ENCODE measurements at regions not wholly inside any gene's neighbourhood (a gene's known extent, or its start where the extent isn't known, plus 50 kb on each side); places are given as distances from the start of the nearest gene placed in this dataset.

DNA sequence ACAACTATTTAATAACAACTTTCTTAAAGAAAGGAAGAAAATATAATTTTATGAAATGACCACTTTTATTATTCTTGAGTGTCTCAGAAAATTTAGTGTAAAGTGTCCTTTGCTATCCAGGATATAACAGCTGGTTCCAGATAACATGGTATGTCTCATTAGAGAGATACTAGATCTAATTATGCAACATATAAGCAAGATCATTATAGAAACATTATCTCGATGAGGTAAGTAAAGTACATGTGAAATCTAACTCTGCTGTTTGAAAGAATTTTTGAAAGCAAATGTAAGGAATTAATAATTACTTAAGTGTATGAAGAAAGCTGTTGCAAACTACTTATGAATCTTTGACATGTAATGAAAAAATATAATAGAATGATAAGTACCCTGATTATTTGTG lies 887.4 kb upstream of the CXADR start:
- Histone ChIP-seq H3K23ac (ENCODE audit: low read length) (no peak overlapping the region), H3K27ac (ENCODE audit: low read depth, low read length) (no peak overlapping the region), H4K12ac (ENCODE audit: low read depth, low read length) (no peak overlapping the region), H3K4me3 (ENCODE audit: low read depth, low read length) (no peak overlapping the region), H4K91ac (ENCODE audit: low read depth, low read length) (no peak overlapping the region), H2BK12ac (ENCODE audit: low read length) (no peak overlapping the region), H3K14ac (ENCODE audit: low read length) (no peak overlapping the region), H2AFZ (ENCODE audit: insufficient read depth, low read length, poor library complexity) (no peak overlapping the region), H3K79me1 (ENCODE audit: low read length) (no peaks in the 10 kb centered on the region), H2BK5ac (ENCODE audit: low read depth, low read length, poor library complexity) (no peak overlapping the region), H3K4me1 (ENCODE audit: control insufficient read depth in 1 of 2, insufficient read depth in 2 of 2, low read length in 2 of 2) (peaks cover 0 to 2% of the 10 kb centered on the region in 2 experiments), H3K9ac (ENCODE audit: low read length) (no peak overlapping the region), H3K79me2 (ENCODE audit: control insufficient read depth, insufficient read depth, low read length, poor library complexity) (no peaks in the 10 kb centered on the region), H3K9me3 (ENCODE audit: insufficient read depth, low read depth, low read length) (no peaks in the 10 kb centered on the region), H2BK120ac (ENCODE audit: insufficient read depth, low read length, poor library complexity) (no peak overlapping the region), H3K36me3 (ENCODE audit: control insufficient read depth in 1 of 2, insufficient read depth in 2 of 2, low read length in 2 of 2) (no peaks in the 10 kb centered on the region), H3K4me2 (ENCODE audit: low read length) (no peak overlapping the region), H3K18ac (ENCODE audit: low read length) (no peak overlapping the region), H3K4ac (ENCODE audit: low read depth, low read length) (no peak overlapping the region), H3K27me3 (ENCODE audit: insufficient read depth, low read length) (no peaks in the 10 kb centered on the region), H4K8ac (ENCODE audit: low read depth, low read length) (no peak overlapping the region), H2AK5ac (ENCODE audit: low read length) (no peak overlapping the region)
- WGBS (ENCODE audit: extremely low coverage, insufficient coverage, insufficient read length), result no CpG with 5 or more reads among the region's 1 CpG
- DNase-seq, result peak in 1 of 2 donors; percentile 16

DNA sequence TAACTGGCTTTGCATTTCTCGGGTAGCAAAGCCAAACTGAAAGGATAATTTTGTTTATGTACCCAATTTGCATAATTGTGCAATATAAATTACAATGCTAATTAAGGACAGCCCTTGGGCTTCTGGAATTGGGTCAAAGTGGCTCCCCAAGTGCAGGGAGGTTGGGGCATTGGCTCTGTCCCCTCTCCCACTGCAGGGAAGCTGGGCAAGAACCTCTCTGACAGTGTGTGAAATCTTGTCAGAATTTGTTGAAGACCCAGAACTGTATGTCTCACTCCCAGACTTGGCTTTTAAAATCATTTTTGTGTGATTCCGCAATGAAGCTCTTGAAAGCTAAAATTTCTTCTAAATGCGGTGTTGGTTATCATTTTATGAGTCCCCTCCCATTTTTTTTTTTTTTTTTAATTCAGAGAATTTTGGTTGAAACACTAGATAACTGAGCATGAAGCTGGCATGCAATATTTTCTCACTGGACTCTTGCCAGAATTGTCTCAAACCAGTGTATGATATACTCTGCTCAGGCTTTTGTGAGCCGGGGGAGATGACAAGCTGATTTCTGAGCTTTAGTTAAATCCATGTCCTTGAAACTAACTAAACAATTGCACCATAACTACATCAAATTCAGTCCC lies 878.9 kb upstream of the CXADR start:
- no peak overlapping the region for H2BK12ac ChIP-seq (ENCODE audit: low read length)
- DNase-seq, result no peak
- no peak overlapping the region for H4K91ac ChIP-seq (ENCODE audit: low read depth, low read length)
- no peak overlapping the region for H4K12ac ChIP-seq (ENCODE audit: low read depth, low read length)
- H3K36me3 ChIP-seq (ENCODE audit: control insufficient read depth in 1 of 2, insufficient read depth in 2 of 2, low read length in 2 of 2), result no peaks in the 10 kb centered on the region
- H2BK5ac ChIP-seq (ENCODE audit: low read depth, low read length, poor library complexity), result no peak overlapping the region
- no peak overlapping the region for H3K23ac ChIP-seq (ENCODE audit: low read length)
- H3K4me3 ChIP-seq (ENCODE audit: low read depth, low read length), result no peak overlapping the region
- no peak overlapping the region for H3K27ac ChIP-seq (ENCODE audit: low read depth, low read length)
- no peaks in the 10 kb centered on the region for H3K79me2 ChIP-seq (ENCODE audit: control insufficient read depth, insufficient read depth, low read length, poor library complexity)
- no peaks in the 10 kb centered on the region for H3K79me1 ChIP-seq (ENCODE audit: low read length)
- no peaks in the 10 kb centered on the region for H3K9me3 ChIP-seq (ENCODE audit: insufficient read depth, low read depth, low read length)
- H3K4ac ChIP-seq (ENCODE audit: low read depth, low read length), result no peak overlapping the region
- H2BK120ac ChIP-seq (ENCODE audit: insufficient read depth, low read length, poor library complexity), result no peak overlapping the region
- no CpG with 5 or more reads among the region's 4 CpGs for WGBS (ENCODE audit: extremely low coverage, insufficient coverage, insufficient read length)
- no peak overlapping the region for H2AFZ ChIP-seq (ENCODE audit: insufficient read depth, low read length, poor library complexity)
- H3K9ac ChIP-seq (ENCODE audit: low read length), result no peak overlapping the region
- H3K27me3 ChIP-seq (ENCODE audit: insufficient read depth, low read length), result no peaks in the 10 kb centered on the region
- H2AK5ac ChIP-seq (ENCODE audit: low read length), result no peak overlapping the region
- no peak overlapping the region for H3K18ac ChIP-seq (ENCODE audit: low read length)
- no peak overlapping the region for H3K4me2 ChIP-seq (ENCODE audit: low read length)
- H3K14ac ChIP-seq (ENCODE audit: low read length), result no peak overlapping the region
- H4K8ac ChIP-seq (ENCODE audit: low read depth, low read length), result no peak overlapping the region
- H3K4me1 ChIP-seq (ENCODE audit: control insufficient read depth in 1 of 2, insufficient read depth in 2 of 2, low read length in 2 of 2), result peaks cover 0 to 2% of the 10 kb centered on the region in 2 experiments

DNA sequence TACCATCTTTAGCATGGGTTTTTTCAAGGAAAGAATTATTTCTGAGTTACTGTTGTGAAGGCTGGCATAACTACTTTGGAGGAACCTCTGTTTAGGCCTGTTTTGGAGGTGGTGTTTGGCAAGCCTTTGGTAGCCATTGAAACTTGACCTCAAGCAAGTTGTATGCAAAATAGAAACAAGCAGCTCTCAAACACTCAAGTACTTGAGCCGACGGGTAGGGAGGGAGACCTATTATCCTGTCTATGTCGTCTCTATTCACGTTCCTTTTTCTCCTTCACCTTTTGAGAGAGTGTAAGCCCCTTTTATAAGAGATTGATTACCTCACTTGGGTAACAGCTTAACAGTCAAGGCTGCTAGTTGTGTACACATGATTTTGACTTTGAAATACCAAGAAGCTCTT lies 878.3 kb upstream of the CXADR start:
- no CpG with 5 or more reads among the region's 4 CpGs for WGBS (ENCODE audit: extremely low coverage, insufficient coverage, insufficient read length)
- H3K9me3 ChIP-seq (ENCODE audit: insufficient read depth, low read depth, low read length), result no peaks in the 10 kb centered on the region
- no peak overlapping the region for H4K8ac ChIP-seq (ENCODE audit: low read depth, low read length)

DNA sequence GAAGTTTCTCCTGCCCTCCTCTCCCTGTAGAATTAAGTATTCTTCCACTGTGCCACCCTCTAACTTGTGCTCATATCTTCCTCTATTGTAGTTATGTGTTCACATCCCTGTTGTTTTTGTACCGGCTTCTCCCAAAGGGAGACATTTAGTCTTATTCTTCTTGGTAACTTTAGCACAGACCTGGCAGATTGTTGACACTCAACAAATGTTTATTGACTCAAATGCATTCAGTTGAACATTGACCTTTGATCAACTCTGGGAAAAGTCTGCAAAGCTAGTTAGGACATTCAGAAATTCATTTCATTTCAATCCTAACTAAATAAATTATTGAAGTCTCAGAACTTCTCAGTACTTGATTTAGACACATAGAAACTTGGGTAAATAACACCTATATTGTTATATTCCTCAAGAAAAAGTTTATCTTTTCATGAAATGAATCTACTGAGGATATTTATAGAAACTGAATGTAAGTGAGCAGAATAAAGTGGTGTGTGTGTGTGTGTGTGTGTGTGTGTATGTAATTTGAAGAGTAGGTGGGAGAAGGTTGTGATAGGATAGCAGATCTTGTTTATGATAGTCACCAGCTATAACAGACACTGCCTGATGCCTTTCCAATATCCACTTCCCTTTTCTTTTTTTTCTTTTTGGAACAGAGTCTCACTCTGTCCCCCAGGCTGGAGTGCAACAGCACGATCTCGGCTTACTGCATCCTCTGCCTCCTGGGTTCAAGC lies 872.4 kb upstream of the CXADR start:
- H4K12ac ChIP-seq (ENCODE audit: low read depth, low read length), result no peak overlapping the region
- WGBS (ENCODE audit: extremely low coverage, insufficient coverage, insufficient read length), result no CpG with 5 or more reads among the region's 3 CpGs

More for the DNA sequence above, 878.3 kb upstream of the CXADR start:
- no peak overlapping the region for H3K4me3 ChIP-seq (ENCODE audit: low read depth, low read length)
- no peak overlapping the region for H3K18ac ChIP-seq (ENCODE audit: low read length)
- H2AK5ac ChIP-seq (ENCODE audit: low read length), result no peak overlapping the region
- H3K36me3 ChIP-seq (ENCODE audit: control insufficient read depth in 1 of 2, insufficient read depth in 2 of 2, low read length in 2 of 2), result no peaks in the 10 kb centered on the region
- no peak overlapping the region for H3K23ac ChIP-seq (ENCODE audit: low read length)
- H3K9ac ChIP-seq (ENCODE audit: low read length), result no peak overlapping the region
- H3K27me3 ChIP-seq (ENCODE audit: insufficient read depth, low read length), result no peaks in the 10 kb centered on the region
- H4K12ac ChIP-seq (ENCODE audit: low read depth, low read length), result no peak overlapping the region
- no peak overlapping the region for H2BK120ac ChIP-seq (ENCODE audit: insufficient read depth, low read length, poor library complexity)
- no peak overlapping the region for H3K27ac ChIP-seq (ENCODE audit: low read depth, low read length)
- H3K79me2 ChIP-seq (ENCODE audit: control insufficient read depth, insufficient read depth, low read length, poor library complexity), result no peaks in the 10 kb centered on the region
- H3K4me1 ChIP-seq (ENCODE audit: control insufficient read depth in 1 of 2, insufficient read depth in 2 of 2, low read length in 2 of 2), result peaks cover 0 to 2% of the 10 kb centered on the region in 2 experiments
- H3K4me2 ChIP-seq (ENCODE audit: low read length), result no peak overlapping the region
- H4K91ac ChIP-seq (ENCODE audit: low read depth, low read length), result no peak overlapping the region
- no peak overlapping the region for H3K4ac ChIP-seq (ENCODE audit: low read depth, low read length)
- H2BK12ac ChIP-seq (ENCODE audit: low read length), result no peak overlapping the region
- no peaks in the 10 kb centered on the region for H3K79me1 ChIP-seq (ENCODE audit: low read length)
- no peak overlapping the region for H2BK5ac ChIP-seq (ENCODE audit: low read depth, low read length, poor library complexity)
- no peak overlapping the region for H3K14ac ChIP-seq (ENCODE audit: low read length)
- no peak for DNase-seq
- no peak overlapping the region for H2AFZ ChIP-seq (ENCODE audit: insufficient read depth, low read length, poor library complexity)

More for the DNA sequence above, 872.4 kb upstream of the CXADR start:
- Histone ChIP-seq H4K8ac (ENCODE audit: low read depth, low read length) (no peak overlapping the region), H3K23ac (ENCODE audit: low read length) (no peak overlapping the region), H3K18ac (ENCODE audit: low read length) (no peak overlapping the region), H3K27ac (ENCODE audit: low read depth, low read length) (no peak overlapping the region), H4K91ac (ENCODE audit: low read depth, low read length) (no peak overlapping the region), H3K4me1 (ENCODE audit: control insufficient read depth in 1 of 2, insufficient read depth in 2 of 2, low read length in 2 of 2) (no peaks in the 10 kb centered on the region), H3K4me2 (ENCODE audit: low read length) (no peak overlapping the region), H2BK12ac (ENCODE audit: low read length) (no peak overlapping the region), H3K14ac (ENCODE audit: low read length) (no peak overlapping the region), H3K79me1 (ENCODE audit: low read length) (no peaks in the 10 kb centered on the region), H3K4ac (ENCODE audit: low read depth, low read length) (no peak overlapping the region), H3K27me3 (ENCODE audit: insufficient read depth, low read length) (no peaks in the 10 kb centered on the region), H3K4me3 (ENCODE audit: low read depth, low read length) (no peak overlapping the region), H3K9me3 (ENCODE audit: insufficient read depth, low read depth, low read length) (no peaks in the 10 kb centered on the region), H2AFZ (ENCODE audit: insufficient read depth, low read length, poor library complexity) (no peak overlapping the region), H3K36me3 (ENCODE audit: control insufficient read depth in 1 of 2, insufficient read depth in 2 of 2, low read length in 2 of 2) (no peaks in the 10 kb centered on the region), H2BK5ac (ENCODE audit: low read depth, low read length, poor library complexity) (no peak overlapping the region), H3K79me2 (ENCODE audit: control insufficient read depth, insufficient read depth, low read length, poor library complexity) (no peaks in the 10 kb centered on the region), H2BK120ac (ENCODE audit: insufficient read depth, low read length, poor library complexity) (no peak overlapping the region), H2AK5ac (ENCODE audit: low read length) (no peak overlapping the region), H3K9ac (ENCODE audit: low read length) (no peak overlapping the region)
- DNase-seq, result no peak
